CD4-positive, alpha-beta T cell treated with Interleukin-21 for 1 hour (primary cell): ENCODE measurements at regions not wholly inside any gene's neighbourhood (a gene's known extent, or its start where the extent isn't known, plus 50 kb on each side); places are given as distances from the start of the nearest gene placed in this dataset.

Experiments
- DNase-seq: peaks from one replicate; pipeline ENCODE4 v3.0.0-alpha.2; 2020

DNA sequence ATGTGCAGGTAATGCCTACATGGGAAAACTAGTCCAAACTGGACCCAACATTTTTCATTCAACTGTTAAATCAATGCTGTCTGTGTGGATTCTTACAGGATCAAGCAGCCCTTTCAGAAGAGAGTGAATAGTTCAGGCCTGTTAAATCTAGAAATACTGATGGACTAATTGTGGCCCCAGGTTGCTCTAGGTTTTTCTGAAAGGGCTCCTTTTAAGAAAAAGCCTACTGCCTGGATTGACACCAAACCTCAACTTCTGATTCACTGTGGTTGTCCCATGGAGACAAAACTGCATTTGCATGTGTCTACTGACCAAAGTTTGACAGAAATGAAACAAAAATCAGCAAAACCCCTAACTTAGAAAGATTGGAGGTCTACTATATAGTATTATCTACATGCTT lies 437.0 kb downstream of the KLF12 start:
- DNase-seq = no peak

DNA sequence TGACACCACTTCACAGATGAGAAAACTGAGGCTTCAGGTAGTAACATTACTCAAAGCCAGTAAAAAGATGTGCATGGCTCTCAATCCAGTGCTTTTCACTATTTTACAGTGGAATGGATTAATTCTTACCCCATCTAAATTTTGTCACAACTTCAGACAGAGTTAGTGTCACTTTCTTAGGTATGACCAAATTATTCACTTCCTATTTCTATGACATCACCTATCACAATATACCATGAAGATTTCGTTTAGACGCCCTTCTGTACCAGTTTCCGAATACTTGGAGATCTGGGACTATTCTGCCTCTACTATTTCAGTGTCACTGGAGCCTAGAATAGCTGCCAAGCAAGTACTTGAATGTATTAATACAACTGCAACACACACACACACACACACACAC lies 437.5 kb downstream of the KLF12 start:
- no peak for DNase-seq

DNA sequence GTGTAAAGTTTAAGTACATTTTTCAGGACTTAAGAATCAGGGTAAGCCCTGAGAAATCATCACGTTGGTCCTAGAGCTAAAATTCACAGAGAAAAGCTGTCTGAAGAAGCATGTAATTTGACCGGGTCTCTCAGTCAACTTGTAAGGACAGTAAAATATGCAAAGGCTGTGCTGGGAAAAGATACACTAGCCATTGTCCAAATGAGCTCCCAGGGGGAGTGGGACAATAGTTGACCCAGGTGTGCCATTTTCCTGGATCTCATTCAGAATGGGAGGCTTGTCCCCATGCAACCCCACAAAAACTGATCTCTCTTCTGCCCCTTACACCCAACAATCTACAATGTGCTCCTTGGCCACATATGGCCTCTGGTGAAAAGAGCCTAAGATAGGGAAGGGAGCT lies 437.9 kb downstream of the KLF12 start:
- DNase-seq = no peak

GRCh38 chr13:73695325-73695724 lies 438.9 kb downstream of the KLF12 start:
- DNase-seq = no peak

GRCh38 chr13:73693215-73693614 lies 441.0 kb downstream of the KLF12 start:
- DNase-seq = no peak

DNA sequence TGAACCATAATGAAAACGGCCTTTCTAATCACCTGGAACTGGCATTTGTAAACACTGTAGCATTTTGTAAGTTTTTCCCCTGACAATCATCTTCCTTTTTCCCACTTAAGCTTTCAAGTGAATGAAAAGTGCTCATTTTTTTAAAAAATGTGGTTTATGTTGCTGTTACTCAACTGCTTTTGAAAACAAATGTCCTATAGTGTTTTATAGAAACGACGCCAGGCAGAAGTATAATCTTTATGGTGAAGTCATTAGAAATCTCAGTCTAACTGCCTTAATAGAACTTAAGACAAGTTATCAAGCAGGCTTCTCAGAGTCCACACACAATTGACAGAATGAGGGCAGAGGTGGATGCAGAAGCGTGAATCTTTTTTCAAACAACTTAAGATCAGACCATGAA lies 442.3 kb downstream of the KLF12 start:
- no peak for DNase-seq

- DNase-seq = no peak
Observed at GRCh38 chr13:73687929-73688328, 446.3 kb downstream of the KLF12 start.

- DNase-seq = no peak
Observed at GRCh38 chr13:73687087-73687486, 447.1 kb downstream of the KLF12 start.

- no peak for DNase-seq
Observed at GRCh38 chr13:73684750-73685149, 449.5 kb downstream of the KLF12 start.

DNA sequence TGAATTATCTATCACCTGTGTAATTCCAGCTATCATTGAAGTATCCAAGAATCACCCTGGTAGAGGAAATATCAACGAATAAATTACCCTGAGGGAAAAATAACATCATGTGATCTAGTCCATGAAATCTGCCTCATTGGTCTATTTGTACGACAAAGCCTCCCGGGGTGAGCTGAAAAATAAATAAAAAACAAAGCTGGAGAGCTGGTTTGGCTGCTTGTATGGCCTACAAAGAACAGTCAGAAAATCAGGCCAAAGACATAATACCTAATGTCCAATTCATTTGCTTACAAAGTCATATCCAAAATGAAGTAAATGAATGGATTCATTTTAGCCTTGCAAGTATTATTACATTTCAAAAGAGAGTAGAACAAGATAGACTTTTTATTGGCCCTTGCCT lies 449.9 kb downstream of the KLF12 start:
- DNase-seq = no peak

- DNase-seq = no peak
Observed at GRCh38 chr13:73683746-73684145, 450.5 kb downstream of the KLF12 start.

DNA sequence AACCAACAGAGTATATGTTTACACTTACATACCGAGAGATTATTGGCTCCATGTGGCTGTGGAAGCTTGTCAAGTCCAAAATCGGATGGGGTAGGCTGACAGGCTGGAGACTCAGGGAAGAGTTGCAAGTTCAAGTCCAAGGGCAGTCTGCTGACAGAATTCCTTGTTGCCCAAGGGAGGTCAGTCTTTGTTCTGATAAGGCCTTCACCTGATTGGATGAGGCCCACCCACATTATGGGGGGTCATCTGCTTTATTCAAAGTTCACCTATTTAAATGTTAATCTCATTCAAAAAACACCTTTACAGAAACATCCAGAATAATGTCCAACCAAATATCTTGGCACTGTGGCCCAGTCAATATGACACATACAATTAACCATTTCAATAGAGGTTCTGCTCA lies 452.4 kb downstream of the KLF12 start:
- DNase-seq = no peak

GRCh38 chr13:73681015-73681414 lies 453.2 kb downstream of the KLF12 start:
- no peak for DNase-seq

GRCh38 chr13:73677048-73677601 lies 457.1 kb downstream of the KLF12 start:
- no peak for DNase-seq

DNA sequence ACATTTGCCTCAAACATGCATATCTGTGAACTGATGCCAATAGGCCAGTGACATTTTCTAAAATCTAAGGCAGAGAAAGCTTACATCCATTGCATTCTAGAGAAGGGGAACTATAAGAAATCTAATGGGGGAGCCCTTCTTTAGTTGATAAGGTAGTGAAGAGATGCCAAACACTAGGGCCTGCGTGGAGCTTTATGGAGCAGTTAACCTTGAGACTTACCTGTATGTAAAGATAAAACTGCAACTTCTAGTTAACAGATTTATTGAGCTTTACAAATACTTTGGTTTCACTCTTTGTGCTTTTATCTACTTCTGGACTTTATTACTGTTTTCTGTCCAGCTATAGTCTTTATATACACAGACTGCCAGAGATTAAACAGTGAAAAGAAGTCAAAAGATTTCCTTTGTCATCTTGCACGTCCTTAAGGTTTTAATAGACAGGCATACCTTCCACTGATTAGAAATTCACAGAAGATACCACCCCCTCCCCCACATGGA lies 457.6 kb downstream of the KLF12 start:
- no peak for DNase-seq

- no peak for DNase-seq
Observed at GRCh38 chr13:73675821-73676220, 458.4 kb downstream of the KLF12 start.

DNA sequence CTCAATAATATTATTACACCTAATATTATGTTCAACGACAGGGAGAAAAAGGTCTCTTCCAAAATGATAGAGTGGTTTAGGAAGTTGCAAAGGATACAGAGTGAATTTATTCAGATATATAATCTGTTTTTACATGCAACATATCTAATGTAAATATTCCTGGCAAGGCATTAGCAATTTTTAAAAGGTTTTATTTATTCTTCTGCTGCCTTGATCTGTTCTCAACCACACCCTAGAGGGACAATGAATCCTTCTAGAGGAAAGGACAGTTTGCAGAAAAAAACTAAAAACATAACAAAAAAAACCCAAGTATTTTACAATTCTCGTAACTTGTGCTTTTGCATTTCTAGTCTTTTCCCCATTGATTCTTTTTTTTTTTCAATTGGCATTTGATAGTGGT lies 459.6 kb downstream of the KLF12 start:
- DNase-seq = no peak

DNA sequence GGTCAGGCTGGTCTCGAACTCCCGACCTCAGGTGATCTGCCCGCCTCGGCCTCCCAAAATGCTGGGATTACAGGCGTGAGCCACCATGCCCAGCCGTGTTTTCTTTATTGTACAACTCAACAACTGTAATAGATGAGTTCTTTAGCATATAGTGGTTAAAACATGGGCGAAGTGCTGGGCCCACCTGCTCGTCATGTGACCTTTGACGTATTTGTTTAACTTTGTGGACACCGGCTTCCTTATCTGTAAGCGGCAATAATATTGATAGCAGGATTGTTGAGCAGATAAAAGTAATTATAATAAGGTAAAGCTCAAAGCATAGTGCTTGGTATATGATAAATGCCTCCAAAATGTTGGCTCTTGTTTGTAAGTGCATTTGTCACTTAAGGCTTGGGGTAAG lies 460.3 kb downstream of the KLF12 start:
- DNase-seq = no peak

GRCh38 chr13:73672492-73672891 lies 461.7 kb downstream of the KLF12 start:
- no peak for DNase-seq

- DNase-seq = no peak
Observed at GRCh38 chr13:73671732-73672131, 462.5 kb downstream of the KLF12 start.

DNA sequence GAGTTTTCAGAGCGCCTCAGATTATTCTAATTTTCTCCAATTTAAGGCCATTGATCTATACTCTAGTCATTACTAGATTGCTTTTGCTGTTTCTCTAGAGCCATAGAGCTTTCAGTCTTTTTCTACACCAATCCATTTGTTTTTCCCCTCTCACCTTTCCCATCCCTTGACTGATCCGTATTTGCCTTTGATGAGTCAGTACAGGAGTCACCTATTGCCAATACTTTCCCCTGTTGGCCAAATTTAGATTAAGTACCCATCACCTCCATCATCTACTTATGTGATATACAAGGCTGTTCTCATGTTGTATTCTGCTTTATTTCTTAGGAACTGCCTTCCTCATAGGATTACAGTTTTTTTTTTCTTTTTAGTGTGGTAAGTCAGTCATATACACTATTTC lies 463.2 kb downstream of the KLF12 start:
- no peak for DNase-seq

DNA sequence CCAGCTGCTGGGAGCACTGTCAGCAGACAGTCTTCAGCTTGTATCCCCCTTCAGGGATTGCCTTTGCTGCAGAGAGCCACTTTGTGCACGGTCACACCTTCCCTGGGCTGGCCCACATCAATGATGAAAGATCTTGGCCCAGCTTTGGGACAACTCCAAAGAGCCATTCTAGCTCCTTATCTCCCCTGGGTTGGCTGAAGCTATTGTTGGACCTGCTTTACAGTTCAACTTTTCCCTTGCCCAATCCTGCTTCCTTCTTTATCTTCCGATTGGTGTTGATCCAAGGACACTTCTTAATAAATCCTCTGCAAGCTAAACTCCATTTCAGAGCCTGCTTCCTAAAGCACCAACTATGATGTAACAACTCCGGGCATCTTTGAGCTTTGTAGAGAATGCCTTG lies 466.4 kb downstream of the KLF12 start:
- DNase-seq = no peak

DNA sequence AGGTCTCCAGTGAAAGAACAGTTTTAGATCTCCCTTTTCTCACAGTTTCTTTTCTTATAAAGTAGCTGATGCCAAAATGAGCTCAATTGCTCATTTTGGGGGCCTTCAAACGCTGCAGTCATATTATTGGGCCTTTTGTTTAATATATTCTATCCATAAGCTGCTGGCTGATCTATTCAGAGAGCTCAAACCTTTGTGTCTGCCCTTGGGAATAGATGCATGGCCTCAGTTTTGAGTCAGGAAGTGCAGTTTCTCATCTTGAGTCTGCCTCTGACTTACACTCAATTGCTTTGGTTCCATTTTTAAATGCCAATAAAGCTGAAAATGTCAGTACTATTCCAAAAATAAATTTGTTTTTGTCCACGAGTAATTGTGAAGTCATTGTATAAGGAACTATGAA lies 468.9 kb downstream of the KLF12 start:
- no peak for DNase-seq

- no peak for DNase-seq
Observed at GRCh38 chr13:73664851-73665250, 469.4 kb downstream of the KLF12 start.

- DNase-seq = no peak
Observed at GRCh38 chr13:73662833-73663232, 471.4 kb downstream of the KLF12 start.
